ENCODE measurements at regions not wholly inside any gene's neighbourhood (a gene's known extent, or its start where the extent isn't known, plus 50 kb on each side); places are given as distances from the start of the nearest gene placed in this dataset.

GRCh38 chr21:28742527-28742926 lies 250.2 kb downstream of the LTN1 start:
- intact Hi-C loops (cut with DNase I), result loop anchor here in 2 of 4 donors (10.0 kb wide), 3 partner anchors 688 to 1898 kb away; partner anchors contain the start of gene ADAMTS1 (in 1 of the 2)
- Histone ChIP-seq H3K27me3 (no peaks in the 10 kb centered on the region), H3K27ac (no peak overlapping the region), H3K9me3 (no peaks in the 10 kb centered on the region), H3K4me1 (ENCODE audit: insufficient read depth) (peaks cover 2% of the 10 kb centered on the region), H3K4me3 (no peak overlapping the region), H3K36me3 (no peaks in the 10 kb centered on the region)
- 44 to 46% (median 45%) methylated on average over 3 of the region's 3 CpGs for WGBS, 3 donors
- no peak for DNase-seq
- no peak for TF ChIP-seq EP300 (IDR thresholded peaks at IDR 0.05)
- TF ChIP-seq POLR2A (IDR thresholded peaks at IDR 0.05), result no peak
- no peak for TF ChIP-seq CTCF (IDR thresholded peaks at IDR 0.05)

- H3K27me3 ChIP-seq, result no peaks in the 10 kb centered on the region
Measured at GRCh38 chr21:28740125-28740524, 252.6 kb downstream of the LTN1 start.

GRCh38 chr21:28738882-28739281 lies 253.8 kb downstream of the LTN1 start:
- Histone ChIP-seq H3K4me3 (no peak overlapping the region), H3K4me1 (ENCODE audit: insufficient read depth) (peaks cover 2% of the 10 kb centered on the region)

More at GRCh38 chr21:28740125-28740524, 252.6 kb downstream of the LTN1 start:
- H3K9me3 ChIP-seq, result no peaks in the 10 kb centered on the region
- WGBS, 3 donors, result 94 to 98% (median 96%) methylated on average over 2 of the region's 2 CpGs
- H3K4me1 ChIP-seq (ENCODE audit: insufficient read depth), result peaks cover 2% of the 10 kb centered on the region
- DNase-seq, result no peak
- intact Hi-C loops (cut with DNase I), result loop anchor here in 2 of 4 donors (10.0 kb wide), 3 partner anchors 685 to 1895 kb away; partner anchors contain the start of gene ADAMTS1 (in 1 of the 2)
- no peak overlapping the region for H3K4me3 ChIP-seq
- no peak overlapping the region for H3K27ac ChIP-seq
- TF ChIP-seq POLR2A (IDR thresholded peaks at IDR 0.05), result no peak
- TF ChIP-seq EP300 (IDR thresholded peaks at IDR 0.05), result no peak
- no peak for TF ChIP-seq CTCF (IDR thresholded peaks at IDR 0.05)
- H3K36me3 ChIP-seq, result no peaks in the 10 kb centered on the region

GRCh38 chr21:28738420-28738704 lies 254.3 kb downstream of the LTN1 start:
- intact Hi-C loops (cut with DNase I), result no loop called here

More at GRCh38 chr21:28738882-28739281, 253.8 kb downstream of the LTN1 start:
- H3K9me3 ChIP-seq, result no peaks in the 10 kb centered on the region
- WGBS, 3 donors, result 71 to 84% (median 79%) methylated on average over 7 of the region's 7 CpGs
- H3K36me3 ChIP-seq, result no peaks in the 10 kb centered on the region
- intact Hi-C loops (cut with DNase I), result no loop called here
- H3K27ac ChIP-seq, result no peak overlapping the region
- DNase-seq, result no peak
- TF ChIP-seq CTCF (IDR thresholded peaks at IDR 0.05), result no peak
- no peaks in the 10 kb centered on the region for H3K27me3 ChIP-seq

More at GRCh38 chr21:28738420-28738704, 254.3 kb downstream of the LTN1 start:
- no peak overlapping the region for H3K4me3 ChIP-seq
- no peaks in the 10 kb centered on the region for H3K27me3 ChIP-seq
- WGBS, 3 donors, result 55 to 63% (median 62%) methylated on average over 5 of the region's 5 CpGs
- DNase-seq, result no peak
- no peaks in the 10 kb centered on the region for H3K9me3 ChIP-seq
- H3K4me1 ChIP-seq (ENCODE audit: insufficient read depth), result peaks cover 2% of the 10 kb centered on the region
- H3K36me3 ChIP-seq, result no peaks in the 10 kb centered on the region
- no peak overlapping the region for H3K27ac ChIP-seq
- TF ChIP-seq CTCF (IDR thresholded peaks at IDR 0.05) (no peak), POLR2A (IDR thresholded peaks at IDR 0.05) (no peak), EP300 (IDR thresholded peaks at IDR 0.05) (no peak)
